Esophagus muscularis mucosa (tissue), 3 donors: ENCODE measurements at regions not wholly inside any gene's neighbourhood (a gene's known extent, or its start where the extent isn't known, plus 50 kb on each side); places are given as distances from the start of the nearest gene placed in this dataset.

Experiments used
- CTCF ChIP-seq, 3 experiments: fragments of 200-600 bp in 2 of 3; fragments of 450-650 bp in 1 of 3; sonication (generic) in 2 of 3; IDR thresholded peaks; one replicate each; pipeline ENCODE4 v1.5.1; 2017 to 2019; ENCODE audit warnings: antibody characterized with exemption in 3 of 3, mild to moderate bottlenecking in 2 of 3, moderate library complexity in 1 of 3
- POLR2A ChIP-seq: fragments of 450-650 bp; IDR thresholded peaks from one replicate; pipeline ENCODE4 v1.6.1; 2017; ENCODE audit warnings: antibody characterized with exemption, moderate library complexity, mild to moderate bottlenecking, low read depth

GRCh38 chr12:13273850-13274249, 77.3 kb downstream of the EMP1 start:
- TF ChIP-seq POLR2A (no peak), CTCF (IDR thresholded peaks at IDR 0.05) (no peak)
